ENCODE measurements at regions not wholly inside any gene's neighbourhood (a gene's known extent, or its start where the extent isn't known, plus 50 kb on each side); places are given as distances from the start of the nearest gene placed in this dataset.

DNA sequence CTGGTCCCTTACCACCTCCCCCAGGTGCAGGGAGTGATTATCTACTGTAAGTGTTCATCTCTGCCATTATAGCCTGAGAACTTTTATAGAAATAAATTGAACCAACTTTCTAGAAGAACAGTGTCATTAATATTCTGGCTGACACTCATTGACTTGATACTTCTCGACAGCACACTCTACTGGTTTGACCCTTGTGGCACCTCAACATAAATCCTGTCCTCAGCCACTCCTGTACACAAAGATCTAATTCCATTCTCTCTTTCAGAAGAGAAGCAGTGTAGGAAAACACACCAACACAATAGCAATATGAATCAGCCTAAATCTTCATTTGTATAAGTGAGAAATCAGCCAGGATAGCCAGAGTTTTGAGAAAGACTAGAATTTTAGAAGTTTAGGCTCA is 417.7 kb downstream of the TAF11L14 start:
- DNase-seq = no peak

DNA sequence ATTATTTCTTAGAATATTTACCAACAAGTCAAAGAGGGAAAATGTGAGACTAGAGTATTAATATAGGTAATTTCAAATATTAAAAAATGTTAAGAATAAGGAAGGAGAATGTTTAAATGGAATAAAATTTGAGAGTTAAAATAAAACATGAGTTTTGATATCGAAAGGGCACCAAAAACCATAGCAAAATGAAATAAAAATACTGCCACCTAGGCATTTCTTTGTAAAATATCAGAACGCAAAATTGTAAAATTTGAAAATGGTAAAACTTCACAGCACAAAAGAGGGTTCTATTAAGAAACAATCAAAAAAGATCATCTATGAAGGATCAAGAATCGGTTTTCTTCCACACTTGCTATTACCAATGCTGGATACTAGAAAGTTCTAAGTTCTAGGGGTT is 418.3 kb downstream of the TAF11L14 start:
- no peak for DNase-seq

DNA sequence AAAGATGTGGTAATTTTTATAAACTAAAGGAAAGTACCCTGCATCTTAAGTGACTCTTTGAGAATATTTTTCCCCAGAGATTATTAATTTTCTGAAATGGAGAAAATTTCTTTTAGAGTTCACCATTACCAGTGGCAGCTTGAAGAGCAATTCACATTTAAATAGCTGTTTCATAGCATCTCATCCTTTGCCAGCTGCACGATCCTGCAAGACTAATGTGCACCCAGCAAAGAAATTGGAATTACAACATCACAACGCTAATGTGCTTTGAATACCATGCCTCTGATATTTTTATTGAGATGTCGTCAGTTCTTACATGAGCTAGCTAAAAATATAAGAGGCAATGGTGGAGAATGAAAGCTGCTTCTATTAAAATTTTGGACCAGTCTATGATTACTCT is 423.5 kb downstream of the TAF11L14 start:
- no peak for DNase-seq

DNA sequence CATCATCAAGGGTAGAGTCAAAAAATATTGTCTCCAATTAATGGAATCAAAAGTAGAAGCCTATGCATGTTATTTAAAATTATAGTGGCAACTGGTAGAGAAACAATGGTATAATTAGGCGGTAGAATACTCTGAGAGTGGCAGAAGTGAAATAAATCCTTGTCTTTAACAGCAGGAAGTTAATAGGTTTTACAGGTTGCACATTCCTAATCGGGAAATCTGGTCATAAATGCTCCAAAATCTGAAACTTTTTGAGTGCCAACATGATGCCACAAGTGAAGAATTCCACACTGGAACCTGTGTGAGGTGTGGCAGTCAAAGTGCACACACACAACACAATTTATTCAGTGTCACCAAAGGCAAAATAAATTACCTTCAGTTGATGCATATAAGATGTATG is 433.4 kb downstream of the TAF11L14 start:
- DNase-seq = no peak

DNA sequence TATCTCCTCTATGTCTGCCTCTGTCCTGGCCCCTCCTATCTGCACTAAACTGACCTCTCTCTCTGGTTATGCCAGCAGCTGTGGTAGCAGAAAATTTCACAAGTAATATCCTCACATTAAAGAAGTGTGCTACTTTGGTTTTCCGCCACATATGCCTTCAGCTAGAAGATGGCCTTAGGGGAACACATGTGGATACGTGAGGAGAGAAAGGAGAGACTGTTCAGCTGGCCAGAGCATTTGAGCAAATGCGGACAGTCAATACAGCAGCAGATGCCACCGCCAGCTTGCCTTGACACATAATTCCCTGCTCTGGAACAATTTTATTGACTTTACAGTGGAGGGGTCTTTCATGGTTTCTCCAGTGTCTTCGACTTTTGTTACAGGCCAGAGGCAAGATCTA is 434.6 kb downstream of the TAF11L14 start:
- no peak for DNase-seq

DNA sequence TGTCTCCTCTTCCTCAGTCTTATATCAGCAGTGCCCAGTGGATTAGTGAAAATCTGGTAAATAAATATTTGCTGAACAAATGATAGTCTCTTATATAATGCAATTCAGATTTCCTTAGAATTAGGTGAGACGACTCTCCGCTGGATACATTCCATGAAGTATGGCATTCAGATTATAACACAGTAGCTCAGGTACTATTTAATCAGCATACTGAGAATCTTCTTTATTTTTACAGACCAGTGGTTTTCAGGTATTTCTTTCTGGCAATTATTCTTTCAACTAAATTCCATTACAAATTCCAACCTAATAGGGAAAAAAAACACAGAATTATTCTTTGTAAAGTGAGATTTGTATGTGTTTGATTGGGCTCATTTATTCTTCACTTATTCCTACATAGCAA is 435.5 kb downstream of the TAF11L14 start:
- no peak for DNase-seq

DNA sequence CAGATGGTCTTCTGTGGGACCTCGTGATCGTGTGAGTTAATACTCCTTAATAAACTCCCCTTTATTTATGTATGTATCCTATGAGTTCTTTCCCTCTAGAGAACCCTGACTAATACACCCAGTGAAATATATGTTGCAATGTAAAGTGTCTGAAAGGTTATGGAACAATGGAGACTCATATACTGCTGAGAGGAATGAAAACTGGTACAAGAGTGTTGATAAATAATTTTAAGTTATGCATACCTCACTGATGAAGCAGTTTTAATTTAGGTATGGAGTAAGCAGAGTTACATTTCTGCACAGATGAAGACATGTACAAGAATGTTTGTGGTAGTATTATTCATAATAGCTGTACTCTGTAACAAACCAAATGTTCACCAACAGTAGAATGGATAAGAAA is 438.3 kb downstream of the TAF11L14 start:
- DNase-seq = no peak

DNA sequence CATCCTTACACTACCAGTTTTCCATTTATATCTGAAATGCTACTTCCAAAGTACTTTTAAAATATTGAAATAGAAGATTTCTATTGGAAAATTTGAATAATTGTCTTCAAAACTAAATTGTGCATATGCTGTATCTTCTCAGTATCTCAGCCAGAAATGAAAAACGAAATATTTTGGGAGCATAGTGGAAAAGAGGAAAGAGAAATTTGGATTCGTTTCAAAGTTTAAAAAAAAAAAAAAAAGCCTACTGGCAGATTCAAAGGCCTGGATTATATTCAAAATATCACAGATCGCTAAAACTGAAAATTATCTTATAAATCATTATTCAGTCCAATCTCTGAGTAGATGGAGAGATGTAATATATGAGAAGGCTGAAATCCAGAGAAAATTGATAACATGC is 440.7 kb downstream of the TAF11L14 start:
- no peak for DNase-seq

DNA sequence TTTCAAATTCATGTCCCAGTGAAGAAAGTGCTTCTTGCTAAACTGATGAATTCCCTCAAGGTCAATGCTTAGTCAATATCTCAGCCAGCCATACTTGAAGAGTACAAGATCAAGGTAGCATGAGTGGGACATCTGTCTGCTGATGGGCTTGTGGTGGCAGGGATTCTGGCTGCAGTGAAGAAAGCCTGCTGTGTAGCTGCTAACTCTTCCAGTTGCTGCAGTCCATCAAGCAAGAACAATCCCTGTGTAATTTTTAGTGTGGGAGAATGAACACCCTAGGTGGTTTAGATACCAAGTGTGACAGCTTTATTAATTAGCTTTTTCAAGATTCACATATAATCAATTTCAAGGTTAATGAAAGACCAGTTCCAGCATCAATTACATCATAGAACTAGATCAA is 443.9 kb downstream of the TAF11L14 start:
- DNase-seq = no peak

DNA sequence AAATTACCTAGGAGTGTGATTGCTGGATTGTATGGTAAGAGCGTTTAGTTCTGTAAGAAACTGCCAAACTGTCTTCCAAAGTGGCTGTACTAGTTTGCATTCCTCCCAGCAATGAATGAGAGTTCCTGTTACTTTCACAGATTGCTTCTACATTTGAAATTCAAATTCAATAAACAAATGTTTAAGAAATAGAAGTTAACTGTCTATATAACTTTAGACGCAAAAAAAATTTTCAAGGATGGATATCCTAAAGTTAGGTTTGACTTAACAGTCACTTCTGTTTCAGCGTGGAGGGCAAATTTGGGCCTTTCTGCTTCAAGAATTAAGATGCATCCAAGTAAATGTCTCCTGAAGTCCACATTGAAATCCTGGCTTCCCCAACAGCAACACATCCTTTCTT is 445.6 kb downstream of the TAF11L14 start:
- DNase-seq = no peak

DNA sequence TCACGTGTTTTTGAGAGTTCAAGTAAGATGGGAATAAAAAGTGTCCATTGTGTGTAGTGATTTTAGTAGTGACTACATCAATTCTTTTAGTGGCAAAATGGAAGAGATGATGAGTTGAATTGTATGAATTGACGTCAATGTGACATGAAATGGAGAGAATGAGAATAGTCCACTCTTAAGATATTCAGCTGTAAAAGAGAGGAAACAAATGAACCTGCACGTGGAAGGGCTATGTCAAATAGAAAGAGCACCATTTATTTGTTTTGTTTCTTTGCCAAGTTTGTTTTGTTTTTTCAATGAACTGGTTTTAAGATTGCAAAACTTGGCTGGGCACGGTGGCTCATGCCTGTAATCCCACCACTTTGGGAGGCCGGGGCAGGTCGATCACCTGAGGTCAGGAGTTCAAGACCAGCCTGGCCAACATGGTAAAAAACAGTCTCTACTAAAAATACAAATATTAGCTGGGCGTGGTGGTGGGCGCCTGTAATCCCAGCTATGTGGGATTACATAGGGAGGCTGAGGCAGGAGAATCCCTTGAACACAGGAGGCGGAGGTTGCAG is 453.8 kb downstream of the TAF11L14 start:
- DNase-seq = no peak

DNA sequence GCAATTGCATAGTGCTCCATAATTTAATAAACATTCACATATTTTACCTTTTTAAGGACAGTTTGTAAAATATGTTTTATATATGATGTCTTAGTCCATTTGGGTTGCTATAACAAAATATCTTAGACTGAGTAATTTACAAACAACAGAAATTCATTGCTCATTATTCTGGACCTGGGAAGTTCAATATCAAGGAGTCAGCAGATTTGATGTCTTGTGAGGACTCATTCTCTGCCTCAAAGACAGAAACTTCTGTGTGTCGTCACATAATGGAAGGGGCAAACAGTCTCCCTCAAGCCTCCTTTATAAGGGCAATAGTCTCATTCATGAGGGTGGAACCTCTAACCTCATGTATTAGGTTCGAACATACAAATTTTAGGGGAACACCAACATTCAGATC is 455.9 kb downstream of the TAF11L14 start:
- DNase-seq = no peak

DNA sequence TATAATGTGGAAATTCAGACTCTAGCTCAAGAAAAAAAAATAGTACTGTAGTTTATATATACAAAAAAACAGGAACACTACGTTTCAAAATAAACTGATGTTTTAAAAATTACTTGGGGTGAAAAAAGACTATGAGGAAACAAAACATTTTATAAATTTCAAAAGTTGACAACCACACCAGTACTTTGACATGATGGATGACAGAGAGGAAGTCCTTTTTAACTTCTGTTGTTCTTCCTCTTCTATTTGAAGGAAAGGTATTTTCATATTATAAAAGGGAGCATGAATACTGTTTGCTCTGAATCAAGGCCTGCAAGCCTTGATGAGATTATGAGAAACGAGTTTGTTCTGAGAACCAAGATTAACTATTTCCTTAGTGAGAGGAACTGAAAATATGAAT is 456.9 kb downstream of the TAF11L14 start:
- DNase-seq = no peak

DNA sequence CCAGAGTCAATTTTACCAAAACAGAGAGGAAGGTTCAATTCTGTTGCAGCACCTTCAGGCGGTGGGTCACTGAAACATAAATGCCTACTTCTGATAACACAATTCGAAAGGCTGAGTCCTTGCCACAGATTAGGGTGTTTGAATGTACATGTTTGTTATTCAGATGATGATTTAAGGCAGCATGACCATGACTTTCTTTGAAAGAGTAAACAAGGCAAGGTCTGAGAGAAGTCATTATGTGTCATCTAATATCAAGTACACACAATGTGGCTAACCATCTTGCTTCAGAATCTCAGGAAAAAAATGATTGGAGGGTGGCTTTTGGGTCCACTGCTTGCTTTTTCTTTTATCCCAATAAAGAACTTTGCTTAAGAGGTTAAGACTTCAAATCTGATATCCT is 457.5 kb downstream of the TAF11L14 start:
- no peak for DNase-seq

DNA sequence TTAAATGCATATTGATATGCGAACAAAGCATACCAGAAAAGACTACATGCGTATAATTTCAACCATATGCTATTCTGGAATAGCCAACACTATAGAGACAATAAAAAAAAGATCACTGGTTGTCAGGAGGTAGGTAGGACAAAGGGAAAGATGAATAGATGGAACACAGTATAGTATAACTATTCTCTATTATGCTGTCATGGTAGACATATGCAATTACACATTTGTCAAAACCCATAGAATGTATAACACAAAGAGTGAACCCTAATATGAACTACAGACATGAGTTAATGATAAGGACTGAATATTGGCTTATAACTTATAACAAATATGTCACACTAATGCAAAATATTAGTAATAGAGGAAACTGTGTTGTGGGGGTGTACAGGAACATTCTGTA is 460.8 kb downstream of the TAF11L14 start:
- no peak for DNase-seq

DNA sequence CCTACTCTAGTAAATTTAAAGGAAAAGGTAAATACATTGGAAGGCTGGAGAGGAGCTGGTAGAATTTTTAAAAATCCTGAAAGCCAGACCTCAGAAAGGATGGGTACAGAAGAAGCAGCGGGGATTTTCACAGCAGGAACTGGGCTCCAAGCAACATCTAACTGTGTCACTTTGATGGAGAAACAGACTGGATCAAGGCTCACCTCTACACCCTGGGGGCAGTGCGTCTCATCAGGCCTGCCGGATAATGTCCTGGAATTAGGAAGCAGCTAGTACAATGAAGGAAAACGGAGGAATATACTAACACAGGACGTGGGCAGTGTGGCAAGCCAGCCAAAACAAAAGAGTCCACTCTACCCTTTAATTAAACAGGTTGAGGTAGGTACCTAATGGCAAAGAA is 463.6 kb downstream of the TAF11L14 start:
- DNase-seq = no peak

DNA sequence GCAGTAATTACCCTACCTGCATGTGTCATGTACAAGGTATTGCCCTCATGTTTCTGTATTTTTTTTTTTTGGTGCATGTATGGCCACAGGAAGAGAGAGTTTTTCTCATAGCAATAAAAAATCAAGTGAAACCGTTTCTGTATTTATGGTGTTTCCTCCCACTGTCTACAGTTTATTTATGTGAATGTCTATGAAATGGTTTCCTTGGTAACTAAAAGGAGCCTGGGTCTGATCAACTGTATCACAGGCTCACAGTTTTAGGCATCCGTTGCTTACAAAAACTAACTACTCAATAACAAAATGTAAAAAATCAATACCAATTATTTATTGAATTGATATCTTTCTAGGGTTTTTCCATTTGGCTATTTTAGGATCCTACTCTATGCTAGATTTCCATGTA is 464.4 kb downstream of the TAF11L14 start:
- DNase-seq = no peak

DNA sequence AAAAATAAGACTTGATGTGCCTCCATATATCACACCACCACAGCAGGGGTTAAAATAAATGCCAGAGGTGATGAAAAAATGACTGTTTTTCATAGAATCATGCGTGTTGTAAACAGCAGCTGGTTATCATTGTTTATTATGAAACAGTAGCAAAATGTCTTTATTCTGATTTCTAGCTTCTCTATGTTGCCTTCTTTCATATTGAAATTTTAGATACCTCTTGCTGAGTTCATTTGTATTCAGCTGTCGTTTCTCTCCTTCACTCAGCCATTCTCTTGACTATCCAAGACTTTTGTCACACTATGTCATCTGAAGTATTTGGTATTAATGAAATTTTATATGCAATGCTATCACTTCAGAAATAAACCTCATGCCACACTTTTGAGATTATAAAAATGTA is 465.0 kb downstream of the TAF11L14 start:
- DNase-seq = no peak

DNA sequence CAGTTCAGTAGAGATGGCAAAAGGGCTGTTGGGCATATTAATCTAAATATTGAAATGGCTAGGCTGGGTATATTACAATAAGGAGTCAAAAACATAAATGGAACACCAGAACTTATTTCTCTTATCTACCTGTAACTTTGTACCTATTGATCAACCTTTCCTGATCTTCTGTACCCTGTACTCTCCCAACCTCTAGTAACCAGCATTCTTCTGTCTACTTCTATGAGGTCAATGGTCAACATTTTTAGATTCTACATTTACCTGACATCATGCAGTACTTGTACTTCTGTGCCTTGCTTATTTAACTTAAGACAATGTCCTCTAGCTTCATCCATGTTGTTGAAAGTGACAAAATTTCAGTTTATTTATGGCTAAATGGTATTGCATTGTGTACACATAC is 467.3 kb downstream of the TAF11L14 start:
- DNase-seq = no peak

DNA sequence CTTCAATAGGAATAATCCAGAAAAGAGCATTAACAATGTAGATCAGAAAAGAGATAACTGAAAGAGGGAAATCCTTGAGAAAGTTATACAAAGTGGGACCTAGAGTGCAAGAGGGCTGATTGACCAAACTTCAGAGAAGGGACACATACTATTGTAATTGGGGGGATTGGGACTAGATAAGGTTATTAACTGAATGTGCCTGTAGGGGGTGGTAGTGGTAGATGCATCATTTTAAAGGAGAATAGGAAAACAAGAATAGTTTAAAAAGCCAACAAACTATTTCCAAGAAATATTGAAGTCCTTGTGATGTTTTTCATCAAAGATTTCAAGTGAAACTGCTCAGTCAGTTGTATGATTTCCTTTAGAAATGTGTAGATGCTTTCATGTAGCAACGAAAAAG is 468.5 kb downstream of the TAF11L14 start:
- DNase-seq = no peak

DNA sequence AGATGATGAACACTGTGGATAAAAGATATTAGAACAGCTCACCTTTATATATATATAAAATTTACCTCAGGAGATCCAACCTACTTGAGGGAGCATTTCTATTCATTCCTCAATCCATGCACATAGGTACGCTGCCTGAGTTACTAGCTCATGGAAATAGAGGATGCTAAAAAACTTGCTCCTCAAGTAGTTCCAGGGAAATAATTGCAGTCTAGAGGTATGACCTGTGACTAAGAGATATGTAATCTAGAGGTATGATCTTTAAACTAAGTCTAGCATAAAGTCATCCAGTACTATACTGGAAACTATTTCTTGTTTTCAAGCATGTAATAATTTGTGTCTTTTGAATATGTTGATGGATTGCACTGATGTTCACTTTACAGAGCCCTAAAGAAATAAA is 471.2 kb downstream of the TAF11L14 start:
- DNase-seq = no peak

DNA sequence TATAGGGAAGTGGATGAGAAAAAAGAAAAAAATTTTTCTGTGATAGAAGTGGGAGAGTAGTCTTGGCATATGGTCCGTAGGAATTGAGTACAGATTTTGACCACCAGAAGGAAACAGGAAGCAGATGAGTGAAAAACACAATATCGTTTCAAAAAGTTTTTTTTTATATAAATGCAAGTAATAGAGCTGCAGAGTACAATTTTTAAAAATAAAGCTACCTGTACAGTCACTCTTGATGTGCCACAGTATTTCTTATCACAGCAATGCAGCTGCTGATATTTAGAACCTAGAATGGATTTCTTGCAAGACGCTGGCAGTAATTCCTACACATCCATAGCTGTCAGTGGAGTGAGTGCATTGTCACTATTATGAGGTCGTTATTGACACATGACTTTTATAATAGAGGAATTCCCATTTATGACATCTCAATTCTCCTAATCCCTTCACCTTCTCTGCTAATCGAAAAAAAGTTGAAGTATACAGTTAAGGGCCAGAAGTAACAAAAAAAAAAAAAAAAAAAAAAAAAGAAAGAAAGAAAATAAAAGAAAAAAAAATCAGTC is 477.7 kb downstream of the TAF11L14 start:
- DNase-seq = no peak

DNA sequence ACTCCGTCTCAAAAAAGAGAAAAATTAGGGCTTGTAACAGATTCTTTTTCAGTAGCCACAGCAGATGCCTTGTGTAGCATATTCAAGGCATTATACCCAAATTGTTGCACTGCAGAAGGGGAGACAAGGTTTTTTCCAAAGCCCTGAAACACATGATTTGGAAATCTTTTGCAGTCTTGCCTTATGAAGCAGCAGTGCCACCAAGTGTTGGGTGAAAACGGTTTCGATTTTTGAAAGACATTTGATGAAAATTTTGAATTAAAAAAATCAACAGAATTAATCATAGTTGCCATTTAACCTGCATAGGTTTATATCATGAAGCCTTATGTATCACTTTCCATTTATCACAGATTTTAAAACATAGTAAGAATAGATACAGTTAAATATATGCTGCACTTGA is 479.5 kb downstream of the TAF11L14 start:
- no peak for DNase-seq

DNA sequence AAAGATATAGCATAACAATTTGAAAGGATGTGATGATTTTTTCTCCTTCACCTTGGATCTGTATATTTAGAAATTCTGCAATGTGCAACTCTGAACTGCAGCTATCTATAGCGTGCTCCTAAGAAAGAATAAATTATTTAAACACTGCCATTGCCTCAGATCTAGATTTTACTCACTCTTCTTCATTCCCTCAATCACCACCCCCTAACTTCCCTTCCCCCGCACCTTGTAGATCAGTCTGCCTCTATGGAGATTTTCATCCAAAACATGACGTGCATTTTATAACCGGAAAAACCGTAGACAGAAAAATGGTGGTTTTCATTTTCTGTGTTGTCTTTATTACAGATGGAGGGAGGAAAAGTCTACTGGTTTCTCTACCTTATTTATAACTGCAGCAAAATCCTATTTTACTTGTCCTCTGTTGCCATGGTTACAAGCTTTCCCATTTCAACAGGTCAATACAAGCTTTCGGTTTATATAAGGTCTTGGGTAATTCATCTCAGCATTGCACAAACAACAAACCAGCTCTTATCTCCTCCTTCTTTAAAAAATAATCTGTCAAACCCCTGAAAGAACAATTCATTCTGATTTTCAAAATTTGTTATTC is 480.0 kb downstream of the TAF11L14 start:
- DNase-seq = no peak

DNA sequence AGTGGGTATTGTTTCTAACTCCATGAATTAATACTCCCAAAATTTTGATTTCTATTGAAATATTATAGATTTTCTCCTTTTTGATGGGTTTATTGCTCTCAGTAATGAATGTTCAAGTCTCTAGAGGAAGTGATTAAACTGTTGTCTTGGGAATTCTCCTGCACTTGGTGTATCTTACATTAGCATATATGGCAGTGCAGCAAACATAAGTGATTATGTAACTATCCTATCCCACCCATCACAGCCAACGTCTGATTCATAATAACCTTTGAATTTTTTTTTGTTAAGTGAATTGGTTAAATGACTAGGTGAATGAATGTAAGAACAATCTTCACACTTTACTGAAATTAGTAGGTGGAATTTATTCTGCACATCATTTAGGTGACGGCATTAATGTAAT is 483.7 kb downstream of the TAF11L14 start:
- DNase-seq = no peak

All from NCI-H2029 (cell line).